Epithelial cell of esophagus (primary cell): ENCODE measurements at regions not wholly inside any gene's neighbourhood (a gene's known extent, or its start where the extent isn't known, plus 50 kb on each side); places are given as distances from the start of the nearest gene placed in this dataset.
"Not testable (repeated sequence)": the region's sequence is repeated elsewhere in the genome, so short reads cannot be mapped to it uniquely, and the experiment has no call there.

ENCODE experiments used
- DNase-seq: peaks from one replicate; pipeline ENCODE4 v3.0.0; 2010; ENCODE audit warnings: low read depth
- H3K4me3 ChIP-seq: 2 replicates; pipeline ENCODE4 v1.5.1; 2011; ENCODE audit warnings: mild to moderate bottlenecking, low read length, control low read depth
- CTCF ChIP-seq: IDR thresholded peaks from 2 replicates; pipeline ENCODE4 v1.5.1; 2011; ENCODE audit warnings: low read depth, mild to moderate bottlenecking, low read length, control low read depth, inconsistent platforms; ENCODE audit not compliant: insufficient read depth; ENCODE audit errors: missing control alignments

DNA sequence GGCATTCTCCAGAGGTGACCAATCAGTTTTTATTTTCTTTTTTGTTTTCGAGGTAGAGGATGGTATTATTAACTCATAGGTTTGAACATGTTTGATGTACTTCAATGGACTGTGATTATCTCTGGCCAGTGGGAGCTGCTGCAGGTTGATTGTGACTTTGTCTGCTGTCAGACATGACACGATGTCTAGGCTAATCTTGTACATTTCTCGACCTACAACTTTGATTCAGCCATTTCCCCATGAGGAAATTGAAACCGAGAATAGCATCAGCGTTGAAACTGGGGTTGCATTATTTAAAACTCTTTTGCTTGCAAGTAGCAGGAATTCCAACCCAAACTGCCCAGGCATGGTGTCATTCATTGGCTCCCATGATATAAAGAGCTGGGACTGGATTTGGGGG, 218.9 kb downstream of the CDH26 start:
- no peak for TF ChIP-seq CTCF
- no peak overlapping the region for H3K4me3 ChIP-seq
- no peak for DNase-seq

GRCh38 chr20:60180986-60181385, 222.8 kb downstream of the CDH26 start:
- no peak overlapping the region for H3K4me3 ChIP-seq
- DNase-seq: no peak
- no peak for TF ChIP-seq CTCF

DNA sequence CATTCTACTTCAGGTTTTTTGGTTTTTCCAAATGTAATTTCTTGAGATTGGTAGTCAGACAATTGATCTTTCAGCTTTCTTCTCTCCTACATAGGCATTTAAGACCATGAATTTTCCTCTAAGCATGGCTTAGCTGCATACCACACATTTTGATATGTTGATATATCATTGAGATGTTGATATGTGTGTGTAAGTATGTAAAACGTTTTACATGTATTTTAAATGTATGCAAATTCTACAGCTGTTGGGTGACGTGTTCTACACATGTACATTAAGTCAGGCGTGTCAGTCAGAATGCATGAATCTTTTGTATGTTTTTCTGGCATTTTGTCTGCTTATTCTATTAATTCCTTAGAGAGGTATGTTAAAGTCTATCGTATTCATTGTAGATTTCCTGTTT, 228.2 kb downstream of the CDH26 start:
- no peak for DNase-seq
- no peak for TF ChIP-seq CTCF
- no peak overlapping the region for H3K4me3 ChIP-seq

DNA sequence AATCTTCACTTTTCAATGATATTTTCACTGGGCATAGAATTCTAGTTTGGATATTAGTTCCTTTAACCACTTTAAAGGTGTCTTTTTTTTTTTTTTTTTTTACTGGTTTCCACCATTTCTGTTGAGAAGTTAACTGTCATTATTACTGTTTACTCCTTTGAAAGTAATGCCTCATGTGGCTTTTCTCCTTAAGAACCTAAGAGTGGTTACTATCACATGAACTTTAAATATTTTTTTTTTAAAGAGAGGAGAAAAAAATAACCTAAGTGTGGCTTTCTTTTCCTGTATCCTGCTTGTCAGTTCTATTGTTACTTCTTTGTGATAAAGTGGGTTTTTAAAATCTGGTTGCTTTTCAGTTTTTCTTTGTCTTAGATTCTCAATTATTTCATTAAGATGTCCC, 229.5 kb downstream of the CDH26 start:
- TF ChIP-seq CTCF: no peak
- H3K4me3 ChIP-seq: no peak overlapping the region
- no peak for DNase-seq

DNA sequence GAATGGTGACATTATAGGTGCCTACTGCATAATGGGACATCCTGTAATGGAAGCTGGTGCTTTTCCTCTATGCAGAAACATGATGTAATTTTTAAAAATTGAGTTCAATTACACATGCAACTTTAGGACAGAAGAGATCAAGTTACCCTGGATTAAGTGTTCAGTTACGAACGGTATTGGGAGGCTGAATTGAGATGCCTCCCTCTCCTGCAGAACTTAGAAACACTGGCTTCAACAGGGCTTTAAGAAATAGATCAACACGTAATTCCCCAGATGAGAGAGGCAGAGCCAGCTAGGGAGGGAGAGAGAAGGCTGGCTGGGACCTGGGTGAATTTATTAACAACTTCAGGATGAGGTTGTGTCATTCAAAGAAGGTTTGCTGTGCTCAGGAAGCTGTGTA, 232.8 kb downstream of the CDH26 start:
- H3K4me3 ChIP-seq: no peak overlapping the region
- TF ChIP-seq CTCF: no peak

GRCh38 chr20:60192326-60192725, 234.1 kb downstream of the CDH26 start:
- DNase-seq: no peak
- TF ChIP-seq CTCF: no peak
- H3K4me3 ChIP-seq: no peak overlapping the region

More for the DNA sequence above, 232.8 kb downstream of the CDH26 start:
- no peak for DNase-seq

DNA sequence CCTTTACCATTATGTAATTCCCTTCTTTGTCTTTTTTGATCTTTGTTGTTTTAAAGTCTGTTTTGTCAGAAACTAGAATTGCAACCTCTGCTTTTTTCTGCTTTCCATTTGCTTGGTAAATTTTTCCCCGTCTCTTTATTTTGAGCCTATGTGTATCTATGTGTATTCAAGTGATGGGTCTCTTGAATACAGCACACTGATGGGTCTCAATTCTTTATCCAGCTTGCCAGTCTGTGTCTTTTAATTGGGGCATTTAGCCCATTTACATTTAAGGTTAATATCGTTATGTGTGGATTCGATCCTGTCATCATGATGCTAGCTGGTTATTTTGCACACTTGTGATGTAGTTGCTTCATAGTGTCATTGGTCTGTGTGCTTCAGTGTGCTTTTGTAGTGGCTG, 240.9 kb downstream of the CDH26 start:
- H3K4me3 ChIP-seq, DNase-seq: not testable (repeated sequence)

- TF ChIP-seq CTCF: no peak
- DNase-seq: no peak
Observed at GRCh38 chr20:60199866-60200265, 241.6 kb downstream of the CDH26 start.

More at GRCh38 chr20:60199866-60200265, 241.6 kb downstream of the CDH26 start:
- H3K4me3 ChIP-seq: no peak overlapping the region
